WTC11 (cell line): ENCODE measurements at regions not wholly inside any gene's neighbourhood (a gene's known extent, or its start where the extent isn't known, plus 50 kb on each side); places are given as distances from the start of the nearest gene placed in this dataset.

ENCODE experiments used
- ATAC-seq: fragments of 200-7000 bp; cut with Tn5 transposase; 2 replicates; pipeline ENCODE4 v1.10.0; 2021; ENCODE audit warnings: mild to moderate bottlenecking, moderate library complexity
- CTCF ChIA-PET: fragments of 300-600 bp; sonication (Branson Sonifier 250); formaldehyde crosslinking; loops from one replicate; lab custom pipeline; 2021; ENCODE audit warnings: antibody characterized with exemption; lab: Charles Lee
- POLR2A ChIA-PET: fragments of 350-600 bp; sonication (Branson Sonifier 250); formaldehyde crosslinking; loops from one replicate; lab custom pipeline; 2021; ENCODE audit warnings: antibody characterized with exemption; lab: Charles Lee
- DNase-seq: peaks from one replicate; pipeline ENCODE4 v3.0.0; 2021; ENCODE audit warnings: low spot score
- H3K27ac Mint-ChIP-seq: 2 replicates; pipeline ENCODE4 v1.8.0; 2021; ENCODE audit warnings: mixed read lengths
- H3K27me3 Mint-ChIP-seq: 2 replicates; pipeline ENCODE4 v1.8.0; 2021; ENCODE audit warnings: low read depth, mild to moderate bottlenecking, moderate library complexity, mixed read lengths
- H3K36me3 Mint-ChIP-seq: 2 replicates; pipeline ENCODE4 v1.8.0; 2021; ENCODE audit warnings: mixed read lengths
- H3K4me1 Mint-ChIP-seq: 2 replicates; pipeline ENCODE4 v1.8.0; 2022; ENCODE audit warnings: mixed read lengths
- H3K4me3 Mint-ChIP-seq: 2 replicates; pipeline ENCODE4 v1.8.0; 2021; ENCODE audit warnings: mild to moderate bottlenecking, moderate library complexity, mixed read lengths
- H3K9me3 Mint-ChIP-seq: 2 replicates; pipeline ENCODE4 v1.8.0; 2021; ENCODE audit warnings: mixed read lengths
- CBFB ChIP-seq: sonication (generic); formaldehyde crosslinking; IDR thresholded peaks from 2 replicates; pipeline ENCODE4 v1.8.1; 2022; ENCODE audit warnings: mild to moderate bottlenecking, low read depth, missing genetic modification reagents
- GABPB1 ChIP-seq: sonication (generic); formaldehyde crosslinking; IDR thresholded peaks from 2 replicates; pipeline ENCODE4 v1.8.1; 2023; ENCODE audit warnings: mild to moderate bottlenecking, missing genetic modification reagents
- JUN ChIP-seq: sonication (generic); formaldehyde crosslinking; IDR thresholded peaks from 2 replicates; pipeline ENCODE4 v1.8.0; 2023; ENCODE audit warnings: mild to moderate bottlenecking, missing genetic modification reagents
- MXD4 ChIP-seq: fragments of 250-450 bp; sonication (Bioruptor Pico); IDR thresholded peaks from 2 replicates; pipeline ENCODE4 v1.8.0; 2021; ENCODE audit warnings: mild to moderate bottlenecking, moderate library complexity, borderline replicate concordance
- NR1H2 ChIP-seq: sonication (generic); formaldehyde crosslinking; IDR thresholded peaks from 2 replicates; pipeline ENCODE4 v1.9.0; 2021; ENCODE audit warnings: mild to moderate bottlenecking, moderate library complexity, missing genetic modification reagents
- OVOL2 ChIP-seq: fragments of 250-450 bp; sonication (Bioruptor Pico); IDR thresholded peaks from 2 replicates; pipeline ENCODE4 v1.9.0; 2021; ENCODE audit warnings: mild to moderate bottlenecking, borderline replicate concordance
- SMAD3 ChIP-seq: sonication (generic); formaldehyde crosslinking; IDR thresholded peaks from 2 replicates; pipeline ENCODE4 v1.8.0; 2022; ENCODE audit warnings: missing genetic modification reagents, mild to moderate bottlenecking, borderline replicate concordance
- SMAD4 ChIP-seq: sonication (generic); formaldehyde crosslinking; IDR thresholded peaks from 2 replicates; pipeline ENCODE4 v1.8.0; 2022; ENCODE audit warnings: mild to moderate bottlenecking, missing genetic modification reagents
- ZNF317 ChIP-seq: sonication (generic); formaldehyde crosslinking; IDR thresholded peaks from 2 replicates; pipeline ENCODE4 v1.8.1; 2023; ENCODE audit warnings: low read depth, mild to moderate bottlenecking, moderate library complexity, missing genetic modification reagents, borderline replicate concordance
- TF ChIP-seq, protein P1 (sequence below): fragments of 250-450 bp; sonication (Bioruptor Pico); IDR thresholded peaks from 2 replicates; pipeline ENCODE4 v1.9.0; 2021; ENCODE audit warnings: mild to moderate bottlenecking, borderline replicate concordance
- TF ChIP-seq, protein P2 (sequence below): sonication (generic); formaldehyde crosslinking; IDR thresholded peaks from 2 replicates; pipeline ENCODE4 v1.8.0; 2023; ENCODE audit warnings: missing genetic modification reagents, mild to moderate bottlenecking, borderline replicate concordance
- TF ChIP-seq, protein P3 (sequence below): fragments of 250-450 bp; sonication (Bioruptor Pico); conservative IDR thresholded peaks from 2 replicates; pipeline ENCODE4 v1.9.0; 2021; ENCODE audit warnings: mild to moderate bottlenecking

DNA sequence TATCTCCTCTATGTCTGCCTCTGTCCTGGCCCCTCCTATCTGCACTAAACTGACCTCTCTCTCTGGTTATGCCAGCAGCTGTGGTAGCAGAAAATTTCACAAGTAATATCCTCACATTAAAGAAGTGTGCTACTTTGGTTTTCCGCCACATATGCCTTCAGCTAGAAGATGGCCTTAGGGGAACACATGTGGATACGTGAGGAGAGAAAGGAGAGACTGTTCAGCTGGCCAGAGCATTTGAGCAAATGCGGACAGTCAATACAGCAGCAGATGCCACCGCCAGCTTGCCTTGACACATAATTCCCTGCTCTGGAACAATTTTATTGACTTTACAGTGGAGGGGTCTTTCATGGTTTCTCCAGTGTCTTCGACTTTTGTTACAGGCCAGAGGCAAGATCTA, 434.6 kb downstream of the TAF11L14 start (continued):
- TF ChIP-seq, protein P1, sequence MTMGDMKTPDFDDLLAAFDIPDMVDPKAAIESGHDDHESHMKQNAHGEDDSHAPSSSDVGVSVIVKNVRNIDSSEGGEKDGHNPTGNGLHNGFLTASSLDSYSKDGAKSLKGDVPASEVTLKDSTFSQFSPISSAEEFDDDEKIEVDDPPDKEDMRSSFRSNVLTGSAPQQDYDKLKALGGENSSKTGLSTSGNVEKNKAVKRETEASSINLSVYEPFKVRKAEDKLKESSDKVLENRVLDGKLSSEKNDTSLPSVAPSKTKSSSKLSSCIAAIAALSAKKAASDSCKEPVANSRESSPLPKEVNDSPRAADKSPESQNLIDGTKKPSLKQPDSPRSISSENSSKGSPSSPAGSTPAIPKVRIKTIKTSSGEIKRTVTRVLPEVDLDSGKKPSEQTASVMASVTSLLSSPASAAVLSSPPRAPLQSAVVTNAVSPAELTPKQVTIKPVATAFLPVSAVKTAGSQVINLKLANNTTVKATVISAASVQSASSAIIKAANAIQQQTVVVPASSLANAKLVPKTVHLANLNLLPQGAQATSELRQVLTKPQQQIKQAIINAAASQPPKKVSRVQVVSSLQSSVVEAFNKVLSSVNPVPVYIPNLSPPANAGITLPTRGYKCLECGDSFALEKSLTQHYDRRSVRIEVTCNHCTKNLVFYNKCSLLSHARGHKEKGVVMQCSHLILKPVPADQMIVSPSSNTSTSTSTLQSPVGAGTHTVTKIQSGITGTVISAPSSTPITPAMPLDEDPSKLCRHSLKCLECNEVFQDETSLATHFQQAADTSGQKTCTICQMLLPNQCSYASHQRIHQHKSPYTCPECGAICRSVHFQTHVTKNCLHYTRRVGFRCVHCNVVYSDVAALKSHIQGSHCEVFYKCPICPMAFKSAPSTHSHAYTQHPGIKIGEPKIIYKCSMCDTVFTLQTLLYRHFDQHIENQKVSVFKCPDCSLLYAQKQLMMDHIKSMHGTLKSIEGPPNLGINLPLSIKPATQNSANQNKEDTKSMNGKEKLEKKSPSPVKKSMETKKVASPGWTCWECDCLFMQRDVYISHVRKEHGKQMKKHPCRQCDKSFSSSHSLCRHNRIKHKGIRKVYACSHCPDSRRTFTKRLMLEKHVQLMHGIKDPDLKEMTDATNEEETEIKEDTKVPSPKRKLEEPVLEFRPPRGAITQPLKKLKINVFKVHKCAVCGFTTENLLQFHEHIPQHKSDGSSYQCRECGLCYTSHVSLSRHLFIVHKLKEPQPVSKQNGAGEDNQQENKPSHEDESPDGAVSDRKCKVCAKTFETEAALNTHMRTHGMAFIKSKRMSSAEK (CRISPR knock-in tag) = no peak
- TF ChIP-seq, protein P2, sequence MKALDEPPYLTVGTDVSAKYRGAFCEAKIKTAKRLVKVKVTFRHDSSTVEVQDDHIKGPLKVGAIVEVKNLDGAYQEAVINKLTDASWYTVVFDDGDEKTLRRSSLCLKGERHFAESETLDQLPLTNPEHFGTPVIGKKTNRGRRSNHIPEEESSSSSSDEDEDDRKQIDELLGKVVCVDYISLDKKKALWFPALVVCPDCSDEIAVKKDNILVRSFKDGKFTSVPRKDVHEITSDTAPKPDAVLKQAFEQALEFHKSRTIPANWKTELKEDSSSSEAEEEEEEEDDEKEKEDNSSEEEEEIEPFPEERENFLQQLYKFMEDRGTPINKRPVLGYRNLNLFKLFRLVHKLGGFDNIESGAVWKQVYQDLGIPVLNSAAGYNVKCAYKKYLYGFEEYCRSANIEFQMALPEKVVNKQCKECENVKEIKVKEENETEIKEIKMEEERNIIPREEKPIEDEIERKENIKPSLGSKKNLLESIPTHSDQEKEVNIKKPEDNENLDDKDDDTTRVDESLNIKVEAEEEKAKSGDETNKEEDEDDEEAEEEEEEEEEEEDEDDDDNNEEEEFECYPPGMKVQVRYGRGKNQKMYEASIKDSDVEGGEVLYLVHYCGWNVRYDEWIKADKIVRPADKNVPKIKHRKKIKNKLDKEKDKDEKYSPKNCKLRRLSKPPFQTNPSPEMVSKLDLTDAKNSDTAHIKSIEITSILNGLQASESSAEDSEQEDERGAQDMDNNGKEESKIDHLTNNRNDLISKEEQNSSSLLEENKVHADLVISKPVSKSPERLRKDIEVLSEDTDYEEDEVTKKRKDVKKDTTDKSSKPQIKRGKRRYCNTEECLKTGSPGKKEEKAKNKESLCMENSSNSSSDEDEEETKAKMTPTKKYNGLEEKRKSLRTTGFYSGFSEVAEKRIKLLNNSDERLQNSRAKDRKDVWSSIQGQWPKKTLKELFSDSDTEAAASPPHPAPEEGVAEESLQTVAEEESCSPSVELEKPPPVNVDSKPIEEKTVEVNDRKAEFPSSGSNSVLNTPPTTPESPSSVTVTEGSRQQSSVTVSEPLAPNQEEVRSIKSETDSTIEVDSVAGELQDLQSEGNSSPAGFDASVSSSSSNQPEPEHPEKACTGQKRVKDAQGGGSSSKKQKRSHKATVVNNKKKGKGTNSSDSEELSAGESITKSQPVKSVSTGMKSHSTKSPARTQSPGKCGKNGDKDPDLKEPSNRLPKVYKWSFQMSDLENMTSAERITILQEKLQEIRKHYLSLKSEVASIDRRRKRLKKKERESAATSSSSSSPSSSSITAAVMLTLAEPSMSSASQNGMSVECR (CRISPR knock-in tag) = no peak
- no peak for TF ChIP-seq SMAD4 (CRISPR knock-in tag)
- no peak for TF ChIP-seq MXD4 (CRISPR knock-in tag)
- no peak for TF ChIP-seq OVOL2 (CRISPR knock-in tag)

GRCh38 chr5:18069790-18070189, 435.5 kb downstream of the TAF11L14 start:
- ChIA-PET CTCF (no interaction called here), POLR2A (no interaction called here)
- no peak for TF ChIP-seq CBFB (CRISPR knock-in tag)
- TF ChIP-seq, protein P3, sequence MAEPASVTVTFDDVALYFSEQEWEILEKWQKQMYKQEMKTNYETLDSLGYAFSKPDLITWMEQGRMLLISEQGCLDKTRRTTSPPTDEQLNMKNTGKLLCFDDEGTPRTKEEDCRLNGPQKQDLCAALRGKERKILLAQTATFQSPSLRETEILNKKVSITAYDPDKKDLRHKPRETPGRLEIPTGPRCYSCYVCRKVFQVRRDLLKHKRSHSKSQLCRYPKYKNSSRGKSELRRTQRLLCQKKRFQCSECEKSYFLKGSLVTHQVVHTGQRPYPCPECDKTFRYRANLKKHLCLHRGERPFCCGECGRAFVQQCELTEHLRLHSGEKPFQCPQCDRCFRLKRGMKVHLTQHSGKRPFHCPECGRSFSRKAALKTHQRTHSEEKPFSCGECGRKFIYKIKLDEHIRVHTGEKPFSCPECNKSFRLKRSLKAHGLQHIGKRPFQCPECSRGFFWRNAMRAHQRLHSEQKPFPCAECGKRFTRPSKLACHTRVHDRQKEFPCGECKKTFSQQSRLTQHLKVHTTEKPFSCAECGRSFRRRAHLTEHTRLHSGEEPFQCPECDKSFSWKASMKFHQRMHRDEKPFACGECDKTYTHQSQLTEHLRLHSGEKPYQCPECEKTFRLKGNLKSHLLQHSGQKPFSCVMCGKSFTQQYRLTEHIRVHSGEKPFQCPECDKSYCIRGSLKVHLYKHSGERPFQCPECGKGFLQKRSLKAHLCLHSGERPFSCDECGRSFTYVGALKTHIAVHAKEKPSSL (CRISPR knock-in tag) = no peak
- no peak for TF ChIP-seq NR1H2 (CRISPR knock-in tag)
- Mint-ChIP-seq H3K4me1 (no peaks in the 10 kb centered on the region), H3K4me3 (no peak overlapping the region), H3K27ac (no peak overlapping the region; the same call in 1 of the 2 replicates), H3K27me3 (no peaks in the 10 kb centered on the region), H3K36me3 (no peaks in the 10 kb centered on the region), H3K9me3 (no peaks in the 10 kb centered on the region)
- DNase-seq (no peak), ATAC-seq (no peak)

GRCh38 chr5:18072600-18072999, 438.3 kb downstream of the TAF11L14 start:
- CTCF ChIA-PET = no interaction called here
- H3K9me3 Mint-ChIP-seq = no peaks in the 10 kb centered on the region
- H3K4me3 Mint-ChIP-seq = no peak overlapping the region
- TF ChIP-seq JUN (CRISPR knock-in tag) (no peak), GABPB1 (CRISPR knock-in tag) (no peak), SMAD3 (CRISPR knock-in tag) (no peak), ZNF317 (CRISPR knock-in tag) (no peak)
- TF ChIP-seq, protein P2 (CRISPR knock-in tag) = no peak
- no peaks in the 10 kb centered on the region for H3K27me3 Mint-ChIP-seq
- ATAC-seq (no peak), DNase-seq (no peak)
- no peak overlapping the region for H3K27ac Mint-ChIP-seq
- H3K4me1 Mint-ChIP-seq = no peaks in the 10 kb centered on the region
- POLR2A ChIA-PET = no interaction called here
- no peaks in the 10 kb centered on the region for H3K36me3 Mint-ChIP-seq
